PC-3 (cell line): ENCODE measurements at regions not wholly inside any gene's neighbourhood (a gene's known extent, or its start where the extent isn't known, plus 50 kb on each side); places are given as distances from the start of the nearest gene placed in this dataset.
A peak's percentile ranks its signal among the peaks of the same experiment; 100 is the strongest.

Experiments
- ATAC-seq: fragments of 200-7000 bp; cut with Tn5 transposase; 2 replicates; pipeline ENCODE4 v1.9.1; 2020; ENCODE audit warnings: mild to moderate bottlenecking, moderate library complexity
- BruUV-seq: library from RNA; stranded (reverse); fragments of 400-500 nt; replicated peaks from 2 replicates; lab custom pipeline; 2021; lab: Mats Ljungman, UMichigan
- CTCF ChIA-PET: fragments of 300-600 bp; sonication (Branson Sonifier 250); formaldehyde crosslinking; loops from one replicate; lab custom pipeline; 2022; ENCODE audit warnings: antibody characterized with exemption; lab: Charles Lee
- POLR2A ChIA-PET: fragments of 300-600 bp; sonication (Branson Sonifier 250); formaldehyde crosslinking; loops from one replicate; lab custom pipeline; 2022; ENCODE audit warnings: antibody characterized with exemption; ENCODE audit not compliant: unreplicated experiment; lab: Charles Lee
- DNase-seq: peaks from one replicate; pipeline ENCODE4 v3.0.0-alpha.2; 2015
- H2AFZ ChIP-seq: fragments of 300-600 bp; sonication (generic); 2 replicates; pipeline ENCODE4 v1.6.0; 2016; ENCODE audit warnings: antibody characterized with exemption, low read length
- H3F3A ChIP-seq: fragments of 300-600 bp; sonication (generic); one replicate; pipeline ENCODE4 v1.6.0; 2017; ENCODE audit warnings: antibody characterized with exemption, low read length, control low read depth, mild to moderate bottlenecking; ENCODE audit not compliant: unreplicated experiment
- H3K27ac ChIP-seq: fragments of 300-600 bp; sonication (generic); 2 replicates; pipeline ENCODE4 v1.5.1; 2016; ENCODE audit warnings: mild to moderate bottlenecking, low read length
- H3K27me3 ChIP-seq: fragments of 300-600 bp; sonication (generic); 2 replicates; pipeline ENCODE4 v1.6.1; 2016; ENCODE audit warnings: low read length, mixed read lengths
- H3K36me3 ChIP-seq: fragments of 300-600 bp; sonication (generic); 2 replicates; pipeline ENCODE4 v1.6.1; 2016; ENCODE audit warnings: low read depth, mixed run types, low read length, mixed read lengths
- H3K4me1 ChIP-seq: fragments of 300-600 bp; sonication (generic); 2 replicates; pipeline ENCODE4 v1.5.1; 2016; ENCODE audit warnings: low read length; ENCODE audit not compliant: insufficient read depth
- H3K4me2 ChIP-seq: fragments of 300-600 bp; sonication (generic); 2 replicates; pipeline ENCODE4 v1.6.0; 2016; ENCODE audit warnings: low read length
- H3K4me3 ChIP-seq: fragments of 300-600 bp; sonication (generic); 2 replicates; pipeline ENCODE4 v1.5.1; 2016; ENCODE audit warnings: mild to moderate bottlenecking, low read length, mixed read lengths
- H3K79me2 ChIP-seq: fragments of 300-600 bp; sonication (generic); 2 replicates; pipeline ENCODE4 v1.6.1; 2017; ENCODE audit warnings: low read length, mixed read lengths
- H3K9ac ChIP-seq: fragments of 300-600 bp; sonication (generic); 2 replicates; pipeline ENCODE4 v1.6.0; 2016; ENCODE audit warnings: mild to moderate bottlenecking, low read length
- H3K9me2 ChIP-seq: fragments of 300-600 bp; sonication (generic); replicated peaks from 2 replicates; pipeline ENCODE4 v1.6.1; 2016; ENCODE audit warnings: mixed run types, low read length, mixed read lengths
- H3K9me3 ChIP-seq: fragments of 300-600 bp; sonication (generic); 2 replicates; pipeline ENCODE4 v1.6.1; 2016; ENCODE audit warnings: low read length, mixed read lengths
- H4K20me1 ChIP-seq: fragments of 300-600 bp; sonication (generic); 2 replicates; pipeline ENCODE4 v1.6.1; 2016; ENCODE audit warnings: low read length, mixed read lengths
- CTCF ChIP-seq: fragments of 300-600 bp; sonication (generic); conservative IDR thresholded peaks from 2 replicates; pipeline ENCODE4 v1.5.1; 2017; ENCODE audit warnings: antibody characterized with exemption, low read depth, mild to moderate bottlenecking, low read length
- EZH2 ChIP-seq: fragments of 300-600 bp; sonication (generic); IDR thresholded peaks from one replicate; pipeline ENCODE4 v1.6.1; 2017; ENCODE audit warnings: antibody characterized with exemption, mild to moderate bottlenecking, low read length; ENCODE audit not compliant: unreplicated experiment
- EZH2phosphoT487 ChIP-seq: fragments of 300-600 bp; sonication (generic); IDR thresholded peaks from 2 replicates; pipeline ENCODE4 v1.6.1; 2018; ENCODE audit warnings: mild to moderate bottlenecking, antibody characterized with exemption, low read length, borderline replicate concordance
- intact Hi-C: fragments of 100-400 bp; cut with micrococcal nuclease; formaldehyde crosslinking; loops from 2 replicates; pipeline ENCODE4 v1.9.0; 2023

GRCh38 chr4:18842431-18842830 lies 820.9 kb upstream of the LCORL start:
- ATAC-seq: no peak
- ChIA-PET CTCF (no interaction called here), POLR2A (no interaction called here)
- H3F3A ChIP-seq: no peaks in the 10 kb centered on the region
- no peak for DNase-seq
- TF ChIP-seq EZH2phosphoT487 (no peak), CTCF (no peak), EZH2 (no peak)
- H2AFZ ChIP-seq: no peak overlapping the region
- no peaks in the 10 kb centered on the region for H3K4me1 ChIP-seq
- H3K9me2 ChIP-seq: no peaks in the 10 kb centered on the region
- intact Hi-C loops: no loop called here
- no peaks in the 10 kb centered on the region for H4K20me1 ChIP-seq
- no peak overlapping the region for H3K4me3 ChIP-seq
- no peaks in the 10 kb centered on the region for H3K27me3 ChIP-seq
- BruUV-seq: no TSS peak
- no peak overlapping the region for H3K4me2 ChIP-seq
- H3K9ac ChIP-seq: no peak overlapping the region
- no peaks in the 10 kb centered on the region for H3K79me2 ChIP-seq
- H3K27ac ChIP-seq: no peak overlapping the region
- H3K9me3 ChIP-seq: no peaks in the 10 kb centered on the region
- no peaks in the 10 kb centered on the region for H3K36me3 ChIP-seq

GRCh38 chr4:18840481-18840880 lies 818.9 kb upstream of the LCORL start:
- Histone ChIP-seq H2AFZ (no peak overlapping the region), H3K4me2 (no peak overlapping the region), H4K20me1 (no peaks in the 10 kb centered on the region), H3K4me3 (no peak overlapping the region), H3K9me3 (no peaks in the 10 kb centered on the region), H3K27me3 (no peaks in the 10 kb centered on the region), H3K4me1 (no peaks in the 10 kb centered on the region), H3K9me2 (no peaks in the 10 kb centered on the region), H3K36me3 (no peaks in the 10 kb centered on the region), H3K27ac (no peak overlapping the region), H3K9ac (no peak overlapping the region), H3K79me2 (no peaks in the 10 kb centered on the region), H3F3A (no peaks in the 10 kb centered on the region)
- CTCF ChIA-PET: no interaction called here
- intact Hi-C loops: no loop called here
- no peak for TF ChIP-seq EZH2
- no peak for TF ChIP-seq EZH2phosphoT487
- TF ChIP-seq CTCF: no peak
- no peak for DNase-seq
- no peak for ATAC-seq
- POLR2A ChIA-PET: no interaction called here
- no TSS peak for BruUV-seq

- Histone ChIP-seq H2AFZ (no peak overlapping the region), H3K4me1 (no peaks in the 10 kb centered on the region), H3K79me2 (no peaks in the 10 kb centered on the region), H3K4me2 (no peak overlapping the region), H3K9me3 (no peaks in the 10 kb centered on the region), H3K27me3 (no peaks in the 10 kb centered on the region), H3K27ac (no peak overlapping the region), H3F3A (no peaks in the 10 kb centered on the region), H3K9ac (no peak overlapping the region), H3K4me3 (no peak overlapping the region), H3K9me2 (no peaks in the 10 kb centered on the region), H3K36me3 (no peaks in the 10 kb centered on the region), H4K20me1 (no peaks in the 10 kb centered on the region)
- no peak for TF ChIP-seq EZH2phosphoT487
- TF ChIP-seq CTCF: no peak
- no peak for TF ChIP-seq EZH2
- intact Hi-C loops: loop anchor here (1.0 kb wide), 1 partner anchor 118 kb away; no protein-coding TSS in a partner anchor
- CTCF ChIA-PET: no interaction called here
- POLR2A ChIA-PET: no interaction called here
- peak; percentile 2 for DNase-seq
- peak; percentile 50; the same call in 1 of the 2 replicates for ATAC-seq
- no TSS peak for BruUV-seq
These were observed 794.8 kb upstream of the LCORL start for GRCh38 chr4:18816228-18816895.
